GM12878 (cell line): ENCODE measurements at regions not wholly inside any gene's neighbourhood (a gene's known extent, or its start where the extent isn't known, plus 50 kb on each side); places are given as distances from the start of the nearest gene placed in this dataset.

Source experiments
- IRF4 ChIP-seq: IDR thresholded peaks from 2 replicates; pipeline ENCODE4 v1.6.1; 2011; ENCODE audit warnings: low read depth, low read length
- IRF5 ChIP-seq: fragments of 450-650 bp; IDR thresholded peaks from 2 replicates; pipeline ENCODE4 v1.6.1; 2017; ENCODE audit warnings: borderline replicate concordance
- MLLT1 ChIP-seq: fragments of 450-650 bp; IDR thresholded peaks from 2 replicates; pipeline ENCODE4 v1.6.1; 2016; ENCODE audit warnings: mild to moderate bottlenecking
- NFXL1 ChIP-seq: fragments of 450-650 bp; IDR thresholded peaks from 2 replicates; pipeline ENCODE4 v1.6.1; 2017; ENCODE audit warnings: antibody characterized with exemption, mild to moderate bottlenecking, borderline replicate concordance
- NR2C2 ChIP-seq: IDR thresholded peaks from 2 replicates; pipeline ENCODE4 v1.6.1; 2011; ENCODE audit warnings: borderline replicate concordance, low read depth; ENCODE audit not compliant: control insufficient read depth, insufficient read length
- RUNX3 ChIP-seq: IDR thresholded peaks from 2 replicates; pipeline ENCODE4 v1.6.1; 2012; ENCODE audit warnings: low read length, inconsistent platforms
- TCF12 ChIP-seq: IDR thresholded peaks from 2 replicates; pipeline ENCODE4 v1.6.1; 2011; ENCODE audit warnings: low read depth, mild to moderate bottlenecking, low read length
- ZNF274 ChIP-seq: IDR thresholded peaks from one replicate; pipeline ENCODE4 v1.8.0; 2011; ENCODE audit not compliant: insufficient read length, insufficient read depth
- ZNF687 ChIP-seq: fragments of 450-650 bp; IDR thresholded peaks from 2 replicates; pipeline ENCODE4 v1.6.1; 2017; ENCODE audit warnings: mild to moderate bottlenecking, moderate library complexity

GRCh38 chrX:39602195-39602594, 495.6 kb downstream of the BCOR start (continued):
- TF ChIP-seq ZNF274 (no peak), IRF5 (no peak), TCF12 (no peak), ZNF687 (no peak), NR2C2 (no peak), MLLT1 (no peak), IRF4 (no peak), RUNX3 (no peak), NFXL1 (no peak)
- TF ChIP-seq, all 136 proteins: peak for 0
